GM18511 (cell line): ENCODE measurements at regions not wholly inside any gene's neighbourhood (a gene's known extent, or its start where the extent isn't known, plus 50 kb on each side); places are given as distances from the start of the nearest gene placed in this dataset.
"Not testable (repeated sequence)": the region's sequence is repeated elsewhere in the genome, so short reads cannot be mapped to it uniquely, and the experiment has no call there.

Experiments
- ATAC-seq: cut with Tn5 transposase; IDR thresholded peaks from one replicate; pipeline ENCODE4 v1.9.1; 2021; ENCODE audit warnings: mild to moderate bottlenecking, moderate library complexity; ENCODE audit not compliant: unreplicated experiment

DNA sequence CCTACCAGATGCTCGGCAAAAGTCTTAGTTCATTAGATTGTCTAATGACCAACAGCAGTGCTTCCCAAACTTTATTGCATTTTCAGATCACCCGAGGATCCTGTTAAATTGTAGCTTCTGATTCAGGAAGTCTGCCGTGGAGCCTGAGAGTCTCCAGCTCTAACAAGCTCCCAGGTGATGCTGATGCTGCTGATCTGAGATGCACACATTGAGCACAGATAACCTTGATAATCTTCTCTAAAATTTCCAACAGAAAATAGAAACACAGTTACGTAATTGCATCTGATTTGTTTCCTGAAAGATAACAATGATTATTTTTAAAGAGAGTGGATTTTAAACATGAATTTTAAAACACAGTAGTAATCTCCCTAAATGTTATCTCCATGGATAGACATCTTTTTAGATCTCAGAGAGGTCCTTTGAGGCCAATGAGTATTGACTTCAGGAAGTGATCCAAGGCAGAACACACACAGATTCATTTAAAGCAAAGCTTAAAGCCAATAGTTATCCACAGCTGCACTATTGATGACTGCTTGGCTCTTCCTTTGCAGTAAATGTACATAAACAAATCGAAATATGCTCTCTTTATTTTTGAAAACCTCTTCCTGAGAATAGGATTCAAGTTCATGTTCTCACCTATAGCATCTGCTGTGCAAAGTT, 122.8 kb upstream of the TNPO1 start:
- no peak for ATAC-seq

GRCh38 chr5:72692651-72693442, 123.6 kb upstream of the TNPO1 start:
- ATAC-seq, result no peak

DNA sequence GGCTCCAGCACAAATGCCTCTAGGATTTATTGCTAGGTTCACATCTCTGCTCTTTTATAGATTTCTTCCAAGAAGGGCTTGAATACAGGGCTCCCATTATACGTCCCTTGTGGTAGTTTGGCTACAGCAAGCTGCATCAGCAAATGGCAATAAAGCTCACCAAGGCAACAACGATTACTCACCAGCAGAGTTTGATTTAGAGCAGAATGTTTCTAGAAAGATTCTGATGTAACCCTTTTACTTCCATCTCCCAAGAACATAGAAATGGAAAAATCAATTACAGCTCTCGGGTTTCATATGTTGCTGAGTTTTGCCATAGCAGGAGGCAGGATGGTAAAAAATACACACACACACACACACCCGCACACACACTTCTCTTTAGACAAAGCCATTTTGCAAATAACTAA, 124.2 kb upstream of the TNPO1 start:
- ATAC-seq, result no peak

GRCh38 chr5:72691751-72692150, 124.7 kb upstream of the TNPO1 start:
- no peak for ATAC-seq

DNA sequence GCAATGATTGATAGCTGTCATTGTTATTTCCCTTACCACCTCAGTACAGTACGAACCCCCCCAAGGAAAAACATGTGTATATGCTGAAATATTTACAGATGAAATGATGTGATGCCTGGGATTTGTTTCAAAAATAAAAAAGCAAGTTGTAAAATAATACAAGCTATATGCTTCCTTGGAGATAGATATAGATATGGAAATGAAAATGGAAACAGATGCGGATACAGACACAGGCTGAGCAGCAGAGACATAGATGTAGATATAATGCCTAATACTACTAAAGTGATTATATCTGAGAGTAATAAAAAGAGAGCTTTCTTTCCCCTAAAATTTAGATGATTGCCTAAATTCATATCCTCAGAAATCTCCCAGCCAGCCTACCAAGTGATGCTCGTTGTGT, 127.5 kb upstream of the TNPO1 start:
- ATAC-seq, result no peak

DNA sequence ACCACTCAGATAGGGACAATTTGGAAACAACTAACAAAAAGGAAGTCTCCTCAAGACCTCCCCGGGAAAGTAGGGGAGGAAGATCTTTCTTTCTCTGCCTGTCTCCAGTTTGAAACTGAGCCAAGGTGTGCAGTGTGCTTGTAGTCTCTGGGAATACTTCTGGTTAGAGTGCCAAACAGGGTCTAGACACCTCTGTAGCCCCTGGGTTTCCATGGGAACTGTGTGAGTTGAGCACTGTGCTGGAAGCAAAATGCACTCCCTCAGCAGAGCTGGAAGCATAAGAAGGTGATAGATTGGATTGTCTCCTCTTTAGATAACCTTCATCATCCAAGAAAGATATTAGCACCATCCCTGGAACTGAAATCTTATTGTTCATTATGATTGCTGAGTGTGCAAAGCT, 129.2 kb upstream of the TNPO1 start:
- ATAC-seq, result no peak

DNA sequence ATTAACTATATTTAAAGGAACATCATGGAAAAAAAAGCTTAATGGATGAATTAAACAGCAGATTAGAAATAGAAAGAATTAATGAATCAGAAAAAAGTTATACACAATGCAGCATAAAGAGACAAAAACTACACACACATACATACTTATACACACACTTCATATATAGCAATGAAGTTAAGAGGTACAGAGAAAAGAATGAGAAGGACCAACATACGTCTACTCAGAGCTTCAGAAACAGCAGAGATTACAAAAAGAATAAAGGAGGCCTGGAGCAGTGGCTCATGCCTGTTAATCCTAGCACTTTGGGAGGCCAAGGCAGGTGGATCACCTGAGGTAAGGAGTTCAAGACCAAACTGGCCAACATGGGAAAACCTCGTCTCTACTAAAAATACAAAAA, 133.9 kb upstream of the TNPO1 start:
- ATAC-seq, result no peak

GRCh38 chr5:72681781-72682180, 134.7 kb upstream of the TNPO1 start:
- ATAC-seq, result no peak

- ATAC-seq, result no peak
Observed at GRCh38 chr5:72677447-72677846, 139.0 kb upstream of the TNPO1 start.

GRCh38 chr5:72676831-72677230, 139.6 kb upstream of the TNPO1 start:
- ATAC-seq, result not testable (repeated sequence)

DNA sequence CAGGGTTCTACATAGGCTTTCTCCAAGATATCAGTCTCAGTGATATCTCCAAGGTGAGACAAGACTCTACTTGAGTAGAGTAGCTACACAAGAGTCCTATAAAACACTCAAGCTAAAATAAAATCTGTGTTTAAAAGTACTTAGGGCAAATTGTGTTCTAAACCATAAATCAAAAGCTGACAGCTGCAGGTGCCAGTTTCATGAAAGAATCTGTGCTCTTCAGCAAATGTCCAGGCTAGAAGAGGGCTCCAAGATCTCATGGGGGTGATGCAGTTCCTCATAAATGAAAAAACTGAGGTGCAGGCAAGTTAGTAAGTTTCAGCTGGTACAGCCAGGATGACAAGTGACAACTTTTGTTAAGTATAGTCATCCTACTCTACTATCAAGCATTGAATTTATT, 142.8 kb upstream of the TNPO1 start:
- no peak for ATAC-seq

DNA sequence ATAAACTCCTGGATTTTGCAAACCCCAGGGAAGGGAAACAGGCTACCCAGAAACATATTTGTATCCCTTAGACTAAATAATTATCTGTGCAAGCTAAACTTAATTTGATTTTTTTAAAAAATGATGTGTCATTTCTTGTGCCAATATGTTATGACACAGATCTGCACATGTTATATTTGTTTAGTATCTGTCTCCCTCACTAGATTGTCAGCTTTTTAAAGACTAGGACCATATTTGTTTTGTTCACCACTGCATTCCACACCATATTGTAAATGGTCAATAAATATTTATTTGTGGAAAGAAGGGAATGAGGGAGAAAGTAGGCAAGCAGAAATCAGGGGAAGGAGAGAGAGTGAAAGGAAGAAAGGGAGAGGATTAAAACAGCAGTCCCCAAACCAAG, 143.3 kb upstream of the TNPO1 start:
- ATAC-seq, result no peak

DNA sequence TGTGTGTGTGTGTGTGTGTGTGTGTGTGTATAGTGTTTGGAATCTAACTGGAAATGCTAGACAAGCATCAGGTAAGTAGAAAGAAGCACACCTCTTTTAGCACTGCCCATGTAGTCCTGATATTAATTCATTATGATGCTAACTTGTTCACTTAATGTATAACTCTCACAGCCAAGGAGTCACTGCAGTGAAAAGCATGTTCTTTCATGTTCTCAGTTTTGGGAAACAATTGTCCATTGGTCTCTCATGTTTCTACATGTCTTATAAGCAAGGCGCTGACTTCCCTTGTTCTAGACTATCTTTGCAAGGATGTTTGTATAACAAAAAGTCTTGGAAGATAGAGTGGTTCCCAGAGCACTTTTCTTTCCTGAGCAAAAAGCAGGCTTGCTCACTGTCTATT, 148.8 kb upstream of the TNPO1 start:
- ATAC-seq, result no peak

GRCh38 chr5:72662936-72663335, 153.5 kb upstream of the TNPO1 start:
- ATAC-seq, result no peak

DNA sequence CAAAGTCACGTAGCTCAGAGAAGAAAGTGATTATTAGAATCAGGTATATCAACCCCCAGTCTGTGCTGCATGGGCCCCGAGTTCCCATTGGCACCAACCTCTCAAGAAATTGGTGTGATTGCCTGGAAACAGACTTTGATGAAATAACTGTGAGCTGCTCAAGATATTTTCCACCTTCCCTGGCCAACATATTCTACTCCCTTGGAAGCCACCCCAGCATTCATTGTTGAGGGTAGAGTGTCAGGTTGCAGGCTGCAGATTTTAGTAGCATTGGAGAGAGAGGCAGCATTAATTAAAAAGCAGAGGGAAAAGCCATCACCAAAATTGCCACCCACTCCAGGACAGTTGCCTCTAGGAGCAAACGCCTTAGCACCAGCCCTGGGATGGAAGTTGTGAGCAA, 154.2 kb upstream of the TNPO1 start:
- no peak for ATAC-seq

DNA sequence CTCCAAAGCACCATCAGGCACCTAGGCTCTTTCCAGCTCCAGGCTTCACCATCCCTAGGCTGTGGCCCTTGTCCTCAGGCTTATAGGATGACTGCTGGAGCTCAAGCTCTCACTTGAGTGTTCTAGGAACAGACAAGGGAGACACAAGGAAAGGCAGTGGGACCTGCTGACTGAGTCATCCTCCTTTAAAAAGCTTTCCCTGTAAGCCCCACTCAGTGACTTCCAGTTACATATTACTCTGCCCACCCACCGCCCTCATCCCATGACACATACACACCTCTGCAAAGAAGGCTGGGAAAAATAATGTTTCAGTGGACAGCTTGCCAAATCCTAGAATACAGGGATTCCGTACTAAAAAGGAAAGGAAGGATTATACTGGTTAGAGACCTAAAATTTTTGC, 154.2 kb upstream of the ZNF366 start:
- no peak for ATAC-seq

- no peak for ATAC-seq
Observed at GRCh38 chr5:72659726-72660125, 152.5 kb upstream of the ZNF366 start.

- ATAC-seq, result no peak
Observed at GRCh38 chr5:72658761-72659540, 151.7 kb upstream of the ZNF366 start.

DNA sequence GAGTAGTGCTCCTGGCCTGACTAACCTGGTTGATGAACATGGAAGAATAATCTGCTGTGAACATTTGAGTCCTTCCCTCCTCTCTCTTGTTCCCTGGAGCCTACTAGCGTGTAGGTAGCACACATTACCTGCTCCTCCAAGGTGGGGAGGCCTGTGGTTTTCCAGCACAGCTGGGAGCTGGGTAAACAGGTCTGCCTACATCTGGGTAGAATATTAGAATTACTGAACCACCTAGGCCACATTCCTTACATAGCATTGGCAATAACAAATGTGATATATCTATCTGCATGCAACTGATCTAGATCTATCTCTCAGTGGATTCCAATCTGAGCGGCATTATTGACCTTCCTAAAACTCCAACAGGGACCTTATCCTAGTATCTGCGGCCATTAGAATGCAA, 151.0 kb upstream of the ZNF366 start:
- ATAC-seq, result no peak

DNA sequence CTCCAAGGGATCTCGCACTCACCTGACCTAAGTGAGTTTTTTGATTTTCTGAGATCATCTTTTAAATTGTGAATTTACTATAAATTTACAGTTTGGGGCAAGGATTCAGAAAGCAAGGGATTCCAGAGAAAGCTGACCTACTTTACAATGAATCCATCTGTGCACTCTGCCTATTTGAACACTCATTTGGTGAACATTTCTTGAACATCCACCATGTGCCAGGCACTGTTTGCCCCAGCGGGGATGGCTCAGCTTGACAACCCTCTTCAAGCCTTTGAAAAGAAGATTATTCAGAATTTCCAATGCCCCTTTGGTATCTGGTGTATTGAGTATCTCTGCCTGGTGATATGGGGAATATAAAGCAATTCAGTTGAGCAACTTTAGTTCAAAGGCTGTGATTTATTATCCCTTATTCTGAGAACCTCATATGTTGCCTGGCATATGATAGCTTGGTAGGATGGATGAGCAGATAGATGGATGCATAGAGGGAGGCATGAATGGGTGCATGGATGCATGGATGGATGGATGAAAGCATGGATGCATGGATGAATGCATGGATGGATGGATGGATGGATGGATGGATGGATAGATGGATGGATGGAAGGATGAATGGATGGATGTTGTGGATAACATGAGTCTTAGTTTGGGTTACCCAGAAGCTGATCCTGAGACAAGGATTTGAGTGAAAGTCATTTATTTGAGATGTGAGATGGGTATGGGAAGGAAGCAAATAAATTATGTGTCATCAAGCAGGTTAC, 149.7 kb upstream of the ZNF366 start:
- no peak for ATAC-seq

DNA sequence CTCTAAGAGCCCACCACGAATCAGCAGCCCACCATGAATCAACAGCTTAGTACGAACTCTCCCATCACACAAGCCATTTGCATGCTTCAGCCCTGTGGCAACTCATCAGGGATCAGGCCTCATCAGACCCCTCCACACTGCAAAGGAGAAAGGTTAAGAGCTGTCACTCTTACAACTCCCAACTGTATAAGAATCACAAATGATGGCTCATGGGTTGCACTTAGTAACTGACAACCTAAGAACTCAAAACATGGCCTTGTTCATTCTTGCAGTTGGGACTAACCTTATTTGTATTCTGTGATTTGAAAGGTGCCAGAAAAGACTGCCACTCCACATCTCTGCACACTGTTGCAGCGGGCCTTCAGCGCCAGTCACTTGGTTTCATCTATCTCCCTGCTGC, 149.1 kb upstream of the ZNF366 start:
- ATAC-seq, result no peak
